Transverse colon (tissue), 3 donors: ENCODE measurements at regions not wholly inside any gene's neighbourhood (a gene's known extent, or its start where the extent isn't known, plus 50 kb on each side); places are given as distances from the start of the nearest gene placed in this dataset.

Experiments
- CTCF ChIP-seq, 5 experiments: fragments of 200-600 bp in 3 of 5; fragments of 450-650 bp in 2 of 5; sonication (generic) in 3 of 5; IDR thresholded peaks; 1 replicate in 2 of 5; 2 replicates in 3 of 5; pipeline ENCODE4 v1.5.1; 2016 to 2017; ENCODE audit warnings: antibody characterized with exemption in 5 of 5, inconsistent platforms in 3 of 5, mild to moderate bottlenecking in 2 of 5, moderate library complexity in 1 of 5
- POLR2A ChIP-seq: fragments of 450-650 bp; IDR thresholded peaks from one replicate; pipeline ENCODE4 v1.6.1; 2016; ENCODE audit warnings: antibody characterized with exemption, mild to moderate bottlenecking, moderate library complexity

GRCh38 chr11:122190768-122191167 is 74.8 kb upstream of the BLID start:
- no peak for TF ChIP-seq POLR2A
- TF ChIP-seq CTCF (IDR thresholded peaks at IDR 0.05) = no peak
